Suprapubic skin (tissue), 3 donors: ENCODE measurements at regions not wholly inside any gene's neighbourhood (a gene's known extent, or its start where the extent isn't known, plus 50 kb on each side); places are given as distances from the start of the nearest gene placed in this dataset.

Experiments used
- POLR2AphosphoS5 ChIP-seq, 3 donors: sonication (generic); formaldehyde crosslinking; IDR thresholded peaks; one replicate each; pipeline ENCODE4 v1.6.1; 2017; ENCODE audit warnings: antibody characterized with exemption in 3 of 3
- TF ChIP-seq, protein P1 (sequence below), 2 donors: fragments of 200-600 bp in 1 of 2; fragments of 450-650 bp in 1 of 2; sonication (generic) in 1 of 2; IDR thresholded peaks; one replicate each; pipeline ENCODE4 v1.5.1; 2016 to 2019; ENCODE audit warnings: antibody characterized with exemption in 2 of 2, mild to moderate bottlenecking in 1 of 2, moderate library complexity in 1 of 2

DNA sequence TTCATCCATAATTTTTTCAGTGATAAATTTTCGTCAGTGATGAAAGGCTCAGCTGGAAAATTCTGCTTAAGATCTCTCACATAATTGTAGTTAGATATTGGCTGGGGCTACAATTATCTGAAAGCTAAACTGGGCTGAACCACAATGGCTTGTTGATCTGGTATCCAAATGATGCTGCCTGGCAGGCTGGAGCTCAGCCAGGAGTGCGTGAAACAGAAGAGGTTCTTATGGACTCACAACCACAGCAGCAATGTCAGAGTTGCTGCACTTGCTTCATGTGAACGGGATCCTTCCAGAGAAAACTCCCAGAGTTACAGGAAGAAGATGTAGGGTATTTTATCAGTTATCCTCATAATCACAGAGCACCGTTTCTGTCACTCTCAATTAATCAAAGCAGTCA lies 533.2 kb upstream of the POM121L12 start:
- TF ChIP-seq, protein P1, sequence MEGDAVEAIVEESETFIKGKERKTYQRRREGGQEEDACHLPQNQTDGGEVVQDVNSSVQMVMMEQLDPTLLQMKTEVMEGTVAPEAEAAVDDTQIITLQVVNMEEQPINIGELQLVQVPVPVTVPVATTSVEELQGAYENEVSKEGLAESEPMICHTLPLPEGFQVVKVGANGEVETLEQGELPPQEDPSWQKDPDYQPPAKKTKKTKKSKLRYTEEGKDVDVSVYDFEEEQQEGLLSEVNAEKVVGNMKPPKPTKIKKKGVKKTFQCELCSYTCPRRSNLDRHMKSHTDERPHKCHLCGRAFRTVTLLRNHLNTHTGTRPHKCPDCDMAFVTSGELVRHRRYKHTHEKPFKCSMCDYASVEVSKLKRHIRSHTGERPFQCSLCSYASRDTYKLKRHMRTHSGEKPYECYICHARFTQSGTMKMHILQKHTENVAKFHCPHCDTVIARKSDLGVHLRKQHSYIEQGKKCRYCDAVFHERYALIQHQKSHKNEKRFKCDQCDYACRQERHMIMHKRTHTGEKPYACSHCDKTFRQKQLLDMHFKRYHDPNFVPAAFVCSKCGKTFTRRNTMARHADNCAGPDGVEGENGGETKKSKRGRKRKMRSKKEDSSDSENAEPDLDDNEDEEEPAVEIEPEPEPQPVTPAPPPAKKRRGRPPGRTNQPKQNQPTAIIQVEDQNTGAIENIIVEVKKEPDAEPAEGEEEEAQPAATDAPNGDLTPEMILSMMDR (IDR thresholded peaks at IDR 0.05): no peak
- TF ChIP-seq POLR2AphosphoS5 (IDR thresholded peaks at IDR 0.05): no peak
